IMR-90 (cell line): ENCODE measurements at regions not wholly inside any gene's neighbourhood (a gene's known extent, or its start where the extent isn't known, plus 50 kb on each side); places are given as distances from the start of the nearest gene placed in this dataset.

Experiments used
- CEBPB ChIP-seq: IDR thresholded peaks from 2 replicates; pipeline ENCODE4 v1.6.1; 2012; ENCODE audit warnings: low read depth, low read length, improper control_type of control experiment
- CTCF ChIP-seq: conservative IDR thresholded peaks from 2 replicates; pipeline ENCODE4 v1.5.1; 2012; ENCODE audit warnings: mild to moderate bottlenecking, low read depth, low read length, improper control_type of control experiment
- ELK1 ChIP-seq: fragments of 150-350 bp; IDR thresholded peaks from 2 replicates; pipeline ENCODE4 v1.6.1; 2016; ENCODE audit warnings: low read depth, mild to moderate bottlenecking, low read length, moderate library complexity, borderline replicate concordance
- FOS ChIP-seq: fragments of 150-350 bp; IDR thresholded peaks from 2 replicates; pipeline ENCODE4 v1.6.1; 2016; ENCODE audit warnings: low read depth, low read length
- MAFK ChIP-seq: IDR thresholded peaks from 2 replicates; pipeline ENCODE4 v1.6.1; 2012; ENCODE audit warnings: low read depth, low read length, improper control_type of control experiment
- MAZ ChIP-seq: IDR thresholded peaks from 2 replicates; pipeline ENCODE4 v1.6.1; 2012; ENCODE audit warnings: low read depth, mild to moderate bottlenecking, low read length, improper control_type of control experiment, moderate library complexity, borderline replicate concordance
- MXI1 ChIP-seq: IDR thresholded peaks from 2 replicates; pipeline ENCODE4 v1.6.1; 2012; ENCODE audit warnings: low read depth, mild to moderate bottlenecking, low read length, moderate library complexity, borderline replicate concordance
- POLR2A ChIP-seq: IDR thresholded peaks from 2 replicates; pipeline ENCODE4 v1.6.1; 2012; ENCODE audit warnings: mild to moderate bottlenecking, low read depth, low read length
- RAD21 ChIP-seq: IDR thresholded peaks from 2 replicates; pipeline ENCODE4 v1.6.1; 2012; ENCODE audit warnings: low read length, improper control_type of control experiment
- RCOR1 ChIP-seq: IDR thresholded peaks from 2 replicates; pipeline ENCODE4 v1.6.1; 2012; ENCODE audit warnings: mild to moderate bottlenecking, low read length, improper control_type of control experiment; ENCODE audit not compliant: insufficient replicate concordance
- RFX5 ChIP-seq: IDR thresholded peaks from 2 replicates; pipeline ENCODE4 v1.8.0; 2012; ENCODE audit warnings: low read depth, mild to moderate bottlenecking, low read length, moderate library complexity
- SMC3 ChIP-seq: fragments of 150-350 bp; IDR thresholded peaks from 2 replicates; pipeline ENCODE4 v1.6.1; 2016; ENCODE audit warnings: low read depth, mild to moderate bottlenecking, antibody characterized with exemption, low read length, moderate library complexity

- TF ChIP-seq CTCF (no peak), POLR2A (no peak), CEBPB (no peak), MAZ (no peak), MAFK (no peak), FOS (no peak), RAD21 (no peak), SMC3 (no peak), ELK1 (no peak), MXI1 (no peak), RFX5 (no peak), RCOR1 (no peak)
These were observed 172.1 kb upstream of the IL12A start for GRCh38 chr3:159816512-159816911.
